GM21360 (cell line): ENCODE measurements at regions not wholly inside any gene's neighbourhood (a gene's known extent, or its start where the extent isn't known, plus 50 kb on each side); places are given as distances from the start of the nearest gene placed in this dataset.
"Not testable (repeated sequence)": the region's sequence is repeated elsewhere in the genome, so short reads cannot be mapped to it uniquely, and the experiment has no call there.

Experiments used
- ATAC-seq: cut with Tn5 transposase; IDR thresholded peaks from one replicate; pipeline ENCODE4 v1.9.1; 2021; ENCODE audit warnings: mild to moderate bottlenecking, moderate library complexity; ENCODE audit not compliant: unreplicated experiment

DNA sequence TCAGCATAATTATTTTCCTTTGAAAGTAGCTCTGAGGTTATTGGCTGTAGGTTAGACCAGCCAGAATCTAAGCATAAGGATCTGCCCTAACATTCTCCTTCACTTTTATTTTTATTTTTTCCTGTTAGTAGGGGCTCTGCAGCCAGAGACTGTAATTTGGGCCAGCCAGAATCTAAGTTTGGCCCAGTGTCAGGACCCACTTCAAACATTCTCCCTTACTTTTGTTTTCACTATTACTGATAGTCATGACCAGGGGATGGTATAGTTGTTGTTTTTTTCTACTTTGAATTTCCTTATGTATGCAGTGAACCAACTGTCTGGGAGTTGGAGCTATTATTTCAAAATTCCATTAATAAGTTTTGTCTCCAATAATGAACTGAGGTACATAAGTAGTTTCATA lies 121.0 kb upstream of the MBNL1 start:
- ATAC-seq = no peak

DNA sequence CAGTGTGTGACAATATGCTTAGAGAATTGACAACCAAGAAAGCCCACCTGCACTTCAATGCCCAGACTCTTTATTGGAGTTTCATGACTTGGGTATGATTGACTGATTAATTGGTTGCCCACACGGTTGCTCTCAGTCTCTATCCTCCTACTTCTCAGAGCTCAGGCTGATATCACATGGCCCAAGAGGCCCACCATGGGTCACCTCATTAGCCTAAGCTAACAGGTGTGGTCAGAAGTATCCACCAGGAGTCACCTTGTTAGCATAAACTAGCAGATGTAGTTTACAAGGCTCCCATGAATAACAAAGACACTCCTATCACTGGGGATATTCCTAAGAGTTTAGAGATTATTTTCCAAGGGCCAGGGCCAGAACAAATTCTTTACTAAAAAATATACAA lies 120.2 kb upstream of the MBNL1 start:
- ATAC-seq = no peak

DNA sequence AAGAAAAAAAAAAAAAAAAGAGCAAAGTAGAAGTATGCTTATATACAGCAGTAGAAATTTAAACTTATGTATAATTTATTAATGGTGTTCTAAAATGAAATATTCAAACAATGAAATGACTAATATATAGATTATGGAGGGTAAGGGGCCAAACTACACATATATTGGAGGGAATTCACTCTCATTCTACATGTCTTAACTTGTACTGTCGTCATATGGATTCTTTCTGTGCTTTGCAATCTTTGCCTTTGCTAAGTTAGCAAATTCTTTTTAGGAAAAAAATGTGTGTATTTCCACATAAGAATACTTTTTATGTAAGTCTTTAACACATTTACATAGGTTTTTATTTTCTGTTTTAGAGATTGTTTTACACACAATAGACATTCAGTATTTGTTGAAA lies 118.9 kb upstream of the MBNL1 start:
- ATAC-seq = no peak

DNA sequence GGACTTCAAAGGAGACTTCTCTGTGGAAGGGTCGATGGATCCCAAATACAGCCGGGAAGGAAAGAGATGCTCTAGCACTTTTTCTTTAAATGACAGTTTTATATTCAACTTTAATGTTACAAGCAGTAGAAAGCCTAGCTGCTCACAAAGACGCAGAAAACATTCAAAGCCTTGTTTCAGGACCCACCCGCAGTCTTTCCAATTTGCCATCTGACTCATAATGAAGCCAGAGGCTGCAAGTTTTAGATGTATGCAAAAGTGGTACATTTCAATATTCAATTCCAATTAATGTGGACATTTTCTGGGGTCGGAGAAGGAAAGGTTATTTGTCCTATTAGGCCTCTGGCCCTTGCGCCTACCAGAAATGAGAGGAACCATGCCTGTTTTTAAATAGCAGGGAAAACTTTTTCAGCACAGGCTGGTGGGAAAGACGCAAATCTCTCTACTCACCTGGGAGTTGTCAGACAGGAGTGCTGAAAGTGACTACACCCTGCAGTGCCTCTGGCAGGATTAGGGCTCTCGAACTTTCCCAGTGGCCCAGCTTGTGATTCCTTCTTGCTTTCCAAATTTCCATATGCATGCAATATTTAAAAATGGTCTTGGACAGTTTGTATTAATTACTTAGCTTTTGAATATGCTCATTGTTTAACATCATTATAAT lies 117.4 kb upstream of the MBNL1 start:
- no peak for ATAC-seq

DNA sequence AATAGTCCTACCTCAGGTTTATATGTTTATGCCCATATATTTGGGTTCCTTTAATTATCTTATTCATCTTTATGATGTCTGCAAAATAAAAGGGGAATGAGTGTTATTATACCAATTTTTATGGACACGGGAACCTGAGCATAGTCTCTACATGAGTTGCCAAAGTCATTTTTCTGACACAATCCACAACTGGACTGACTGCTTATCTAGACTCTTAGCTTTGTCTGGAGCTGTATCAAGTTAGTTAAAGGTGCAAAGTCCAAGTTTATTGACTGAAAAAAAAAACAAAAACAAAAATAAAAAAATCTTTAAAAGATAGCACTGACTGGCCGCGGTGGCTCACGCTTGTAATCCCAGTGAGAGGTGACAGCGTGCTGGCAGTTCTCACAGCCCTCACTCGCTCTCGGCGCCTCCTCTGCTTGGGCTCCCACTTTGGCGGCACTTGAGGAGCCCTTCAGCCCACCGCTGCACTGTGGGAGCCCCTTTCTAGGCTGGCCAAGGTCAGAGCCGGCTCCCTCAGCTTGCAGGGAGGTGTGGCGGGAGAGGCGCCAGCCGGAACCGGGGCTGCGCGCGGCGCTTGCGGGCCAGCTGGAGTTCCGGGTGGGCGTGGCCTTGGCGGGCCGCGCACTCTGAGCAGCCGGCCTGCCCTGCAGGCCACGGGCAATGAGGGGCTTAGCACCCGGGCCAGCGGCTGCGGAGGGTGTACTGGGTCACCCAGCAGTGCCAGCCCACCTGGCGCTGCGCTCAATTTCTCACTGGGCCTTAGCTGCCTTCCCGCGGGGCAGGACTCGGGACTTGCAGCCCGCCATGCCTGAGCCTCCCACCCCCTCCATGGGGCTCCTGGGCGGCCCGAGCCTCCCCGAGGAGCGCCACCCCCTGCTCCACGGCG lies 116.6 kb upstream of the MBNL1 start:
- ATAC-seq = not testable (repeated sequence)

DNA sequence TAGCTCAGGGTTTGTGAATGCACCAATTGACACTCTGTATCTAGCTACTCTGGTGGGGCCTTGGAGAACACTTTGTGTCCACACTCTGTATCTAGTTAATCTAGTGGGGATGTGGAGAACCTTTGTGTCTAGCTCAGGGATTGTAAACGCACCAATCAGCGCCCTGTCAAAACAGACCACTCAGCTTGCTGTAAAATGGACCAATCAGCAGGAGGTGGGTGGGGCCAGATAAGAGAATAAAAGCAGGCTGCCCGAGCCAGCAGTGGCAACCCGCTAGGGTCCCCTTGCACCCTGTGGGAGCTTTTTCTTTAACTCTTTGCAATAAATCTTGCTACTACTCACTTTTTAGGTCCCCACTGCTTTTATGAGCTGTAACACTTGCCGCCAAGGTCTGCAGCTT lies 115.6 kb upstream of the MBNL1 start:
- ATAC-seq = not testable (repeated sequence)

DNA sequence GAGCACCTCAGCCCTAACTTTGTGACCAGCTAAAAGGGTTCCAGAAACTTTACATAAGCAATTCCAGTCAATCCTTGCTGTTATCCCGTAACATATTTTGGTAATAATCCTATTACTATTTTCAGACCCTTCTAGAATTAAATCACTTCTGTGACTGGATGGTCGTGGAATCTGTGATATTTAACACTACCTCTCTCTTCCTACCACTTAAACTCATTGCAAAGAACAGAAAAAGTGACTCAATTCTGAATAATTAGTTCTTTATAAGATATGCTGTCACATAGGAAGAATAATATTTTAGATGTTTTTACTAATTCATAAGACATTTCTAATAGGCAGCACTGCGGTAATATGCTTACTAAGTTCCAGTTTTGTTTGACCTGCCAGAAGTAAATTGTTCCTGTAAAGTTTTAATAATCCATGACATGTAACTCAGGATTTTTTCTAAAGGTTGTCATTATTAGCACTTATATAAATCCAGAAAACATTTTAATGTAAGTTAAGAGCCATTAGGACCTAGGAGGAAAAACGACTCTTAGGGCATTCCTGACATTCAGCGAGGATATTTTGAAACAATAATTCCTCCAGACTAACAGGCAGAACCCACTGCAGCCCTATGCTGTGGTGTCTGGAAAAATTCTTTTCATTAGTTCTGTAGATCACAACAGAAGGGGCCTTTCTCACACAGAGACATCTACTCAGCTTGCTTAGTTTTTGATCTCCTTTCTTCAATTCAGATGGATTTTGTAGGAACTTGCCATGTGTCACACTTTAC lies 113.3 kb upstream of the MBNL1 start:
- no peak for ATAC-seq

DNA sequence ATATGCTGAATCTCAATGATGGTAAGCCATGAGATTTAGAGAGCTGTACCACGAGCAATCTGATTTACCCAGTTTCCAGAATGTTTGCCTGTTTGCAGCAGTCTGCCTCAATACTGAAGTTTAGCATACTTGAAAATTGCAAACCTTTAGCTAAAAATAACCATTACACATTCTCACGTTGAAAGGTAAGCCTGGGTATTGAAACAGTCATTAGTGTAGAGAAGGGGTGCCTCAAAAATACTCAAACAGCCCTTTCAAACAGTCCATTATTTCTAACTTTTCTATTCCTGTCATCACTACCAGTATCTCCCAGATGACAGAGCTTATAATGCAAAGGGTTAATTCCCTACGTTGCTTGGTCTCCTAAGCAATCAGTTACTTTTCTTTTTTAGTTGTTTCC lies 111.8 kb upstream of the MBNL1 start:
- ATAC-seq = no peak

DNA sequence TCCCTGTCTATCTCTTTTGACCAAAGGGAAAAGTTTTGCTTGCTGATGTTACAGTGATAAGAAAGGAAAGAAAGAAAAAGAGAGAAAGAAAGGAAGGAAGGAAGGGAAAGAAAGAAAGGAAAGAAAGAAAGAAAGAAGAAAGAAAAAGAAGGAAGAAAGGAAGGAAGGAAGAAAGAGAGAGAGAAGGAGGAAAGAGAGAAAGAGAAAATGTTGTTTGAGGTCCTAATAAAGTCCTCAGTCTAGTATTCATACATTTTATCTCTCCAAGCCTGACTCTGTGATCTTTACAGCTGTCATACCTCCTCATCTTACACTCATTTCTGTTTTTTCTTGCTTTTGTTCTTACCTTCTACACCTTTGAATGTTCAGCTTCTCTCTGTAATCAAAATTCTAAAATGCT lies 111.4 kb upstream of the MBNL1 start:
- no peak for ATAC-seq

DNA sequence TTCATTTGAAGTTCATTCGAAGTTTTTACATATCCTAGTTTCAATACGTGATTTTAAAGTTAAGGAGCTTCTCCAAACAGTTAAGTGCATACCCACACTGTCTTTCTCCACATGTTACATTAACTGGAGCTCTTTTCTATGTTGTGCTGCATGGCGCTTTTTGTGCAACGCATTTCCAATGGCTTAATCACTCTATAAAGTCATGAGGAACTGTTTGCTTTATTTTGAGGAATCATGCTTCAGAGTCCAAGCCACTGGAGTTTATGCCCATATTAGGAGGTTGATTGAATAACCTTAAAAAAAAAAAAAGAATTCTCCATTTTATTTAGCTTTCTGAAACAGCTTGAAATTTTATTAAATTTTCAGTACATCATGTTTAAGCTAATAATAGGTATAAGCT lies 109.4 kb upstream of the MBNL1 start:
- no peak for ATAC-seq

DNA sequence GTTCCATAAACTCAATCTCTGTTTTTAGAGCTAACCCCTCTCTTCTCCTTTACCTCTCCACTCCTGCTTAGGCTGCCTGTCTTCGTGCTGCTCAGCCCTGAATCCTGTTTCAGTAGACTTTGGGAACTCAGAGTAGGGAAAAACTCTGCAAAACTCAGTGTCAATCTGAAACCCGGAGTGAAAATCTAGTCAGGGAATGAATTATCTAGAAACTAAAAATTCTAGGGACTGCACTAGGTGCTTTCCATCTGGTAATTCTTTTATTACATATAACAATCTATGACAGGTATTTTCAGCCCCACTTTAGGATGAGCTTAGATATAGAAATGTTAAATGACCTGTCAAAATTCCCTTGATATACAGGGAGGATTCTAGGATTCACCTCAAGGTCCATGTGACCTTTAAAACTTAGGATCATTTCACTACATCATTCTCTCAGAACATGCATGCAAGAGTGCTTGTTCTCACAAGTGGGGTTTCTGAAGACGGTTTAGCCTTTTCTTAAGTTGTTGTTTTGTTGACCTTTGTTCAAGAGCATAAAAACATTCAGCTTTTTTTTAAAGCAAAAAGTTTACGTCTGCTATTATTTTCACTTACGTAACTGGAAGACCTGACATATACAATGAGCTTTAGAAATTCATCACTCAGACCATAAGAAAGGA lies 108.2 kb upstream of the MBNL1 start:
- ATAC-seq = no peak

DNA sequence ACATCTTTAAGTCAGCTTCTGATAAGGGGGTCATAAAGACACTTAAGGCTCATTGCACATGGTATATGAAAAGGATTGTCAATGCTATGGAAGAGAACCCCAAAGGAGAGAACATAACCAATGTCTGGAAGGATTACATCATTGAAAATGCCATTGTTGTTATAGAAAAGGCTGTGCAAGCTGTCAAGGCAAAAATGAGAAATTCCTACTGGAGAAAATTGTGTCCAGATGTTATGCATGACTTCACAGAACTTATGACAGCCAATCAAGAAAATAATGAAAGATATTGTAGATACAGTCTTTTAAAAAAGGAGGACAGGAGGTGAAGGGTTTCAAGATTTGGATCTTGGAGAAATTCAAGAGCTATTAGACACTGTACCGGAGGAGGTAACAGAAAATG lies 96.3 kb upstream of the MBNL1 start:
- no peak for ATAC-seq

DNA sequence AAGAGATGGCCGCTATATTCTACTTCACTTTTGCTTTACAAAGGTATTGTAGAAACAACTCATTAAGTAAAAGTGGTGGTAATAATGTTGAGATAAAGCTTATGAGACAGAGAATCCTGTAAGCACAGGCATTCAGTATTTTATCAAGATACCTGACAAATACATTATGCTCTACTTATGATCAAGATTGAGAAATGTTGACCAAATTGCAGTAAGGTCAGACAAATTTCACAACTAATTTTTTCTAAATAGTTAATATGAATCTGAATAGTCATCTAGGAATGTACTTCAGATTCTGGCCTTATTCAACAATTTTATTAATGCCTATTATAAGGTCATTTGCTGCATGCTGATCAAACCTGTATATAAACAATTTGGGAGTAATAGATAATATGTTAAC lies 95.1 kb upstream of the MBNL1 start:
- ATAC-seq = no peak

DNA sequence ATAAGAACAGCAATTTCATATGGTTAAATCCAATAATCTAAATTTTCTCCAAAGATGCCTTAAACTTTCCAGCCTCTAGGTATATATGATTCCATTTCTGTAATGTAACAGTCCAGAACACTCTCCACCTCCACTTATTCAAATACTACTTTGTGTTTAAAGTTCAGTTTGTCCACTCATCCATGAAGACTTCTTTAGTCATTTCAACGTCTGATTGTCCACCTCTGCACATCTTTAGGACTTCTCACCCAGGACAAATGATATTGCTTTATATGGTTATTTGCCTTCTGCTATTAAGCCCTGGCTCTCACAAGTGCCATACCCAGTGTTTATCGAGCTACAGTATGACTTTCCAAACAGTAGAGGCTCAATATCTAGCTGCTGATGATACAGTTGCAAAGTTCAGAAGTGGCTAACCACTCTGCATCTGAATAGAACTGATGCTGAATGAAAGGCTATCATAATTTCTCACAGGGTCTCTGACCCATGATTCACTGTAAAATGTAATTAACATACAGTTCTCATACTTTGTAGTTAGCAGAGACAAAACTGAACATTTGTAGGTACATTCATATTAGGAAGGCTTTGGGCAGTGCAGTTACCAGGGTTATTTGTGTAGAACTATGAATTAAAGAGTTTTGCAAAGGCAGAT lies 93.7 kb upstream of the MBNL1 start:
- ATAC-seq = no peak

DNA sequence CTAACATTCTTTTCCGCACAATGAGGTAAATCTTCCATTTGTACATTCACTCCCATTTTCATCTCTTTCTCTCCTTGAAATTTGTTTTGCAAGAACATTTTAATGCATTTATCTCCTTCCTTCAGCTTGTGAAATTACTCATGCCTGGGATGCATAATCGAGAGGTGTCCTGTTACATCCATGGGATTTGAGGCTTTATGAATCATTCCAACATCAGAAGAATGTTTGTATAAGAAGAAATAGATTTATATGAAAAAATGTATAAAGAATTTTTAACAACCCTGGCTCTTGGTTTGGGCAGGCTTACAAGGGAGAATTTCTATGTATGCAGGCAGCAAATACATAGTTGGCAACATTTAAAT lies 93.2 kb upstream of the MBNL1 start:
- no peak for ATAC-seq

DNA sequence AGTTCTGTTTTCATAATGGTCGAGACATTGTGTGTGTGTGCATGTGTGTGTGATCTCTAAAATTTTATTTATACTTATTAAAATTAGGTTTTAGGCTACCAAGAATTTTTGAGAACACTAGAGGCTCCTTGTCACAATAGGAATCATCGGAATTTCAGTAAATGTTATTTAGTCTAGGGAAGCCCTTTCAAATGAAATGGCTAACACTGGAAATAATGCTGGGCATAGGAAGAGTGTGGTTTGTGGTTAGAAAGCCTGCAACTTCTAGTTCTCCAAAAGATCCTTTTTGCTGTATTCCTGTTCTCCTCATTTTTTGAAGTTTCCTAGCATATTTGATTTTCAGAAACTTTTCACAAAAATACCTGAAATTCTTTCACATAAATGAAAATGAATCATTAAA lies 92.5 kb upstream of the MBNL1 start:
- no peak for ATAC-seq

DNA sequence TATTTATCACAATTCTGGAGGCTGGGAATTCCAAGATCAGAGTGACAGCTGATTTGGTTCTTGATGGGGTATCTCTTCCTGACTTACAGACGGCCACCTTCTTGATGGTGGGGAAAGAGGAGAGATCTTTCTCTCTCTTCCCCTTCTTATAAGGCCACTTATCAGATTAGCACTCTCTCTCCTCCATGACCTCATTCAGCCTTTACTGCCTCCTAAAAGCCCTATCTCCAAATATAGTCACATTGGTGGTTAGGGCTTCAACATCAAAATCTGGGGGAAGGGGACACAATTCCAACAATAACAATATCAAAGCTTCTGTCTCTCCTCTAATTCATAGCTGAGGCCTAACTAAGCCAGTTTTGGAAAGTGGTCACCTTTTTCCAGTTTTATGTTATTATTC lies 91.7 kb upstream of the MBNL1 start:
- ATAC-seq = no peak

DNA sequence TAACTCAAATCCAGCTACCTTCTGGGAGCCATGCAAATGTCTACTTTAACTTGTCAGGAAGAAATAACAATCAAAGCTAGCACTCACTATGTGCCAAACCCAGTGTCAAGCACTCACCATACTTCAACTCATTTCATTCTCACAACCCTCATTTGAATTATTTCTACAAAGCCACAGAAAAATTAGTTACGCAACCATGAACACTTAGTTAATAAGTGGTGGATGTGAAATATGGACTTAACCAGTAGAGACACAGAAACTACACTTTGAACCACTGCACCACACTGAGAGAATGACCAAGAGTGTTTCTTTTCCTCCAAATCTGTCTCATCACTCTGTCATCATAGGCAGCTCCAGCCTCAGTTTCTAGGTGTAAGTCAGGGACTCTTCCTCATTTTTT lies 91.0 kb upstream of the MBNL1 start:
- no peak for ATAC-seq

DNA sequence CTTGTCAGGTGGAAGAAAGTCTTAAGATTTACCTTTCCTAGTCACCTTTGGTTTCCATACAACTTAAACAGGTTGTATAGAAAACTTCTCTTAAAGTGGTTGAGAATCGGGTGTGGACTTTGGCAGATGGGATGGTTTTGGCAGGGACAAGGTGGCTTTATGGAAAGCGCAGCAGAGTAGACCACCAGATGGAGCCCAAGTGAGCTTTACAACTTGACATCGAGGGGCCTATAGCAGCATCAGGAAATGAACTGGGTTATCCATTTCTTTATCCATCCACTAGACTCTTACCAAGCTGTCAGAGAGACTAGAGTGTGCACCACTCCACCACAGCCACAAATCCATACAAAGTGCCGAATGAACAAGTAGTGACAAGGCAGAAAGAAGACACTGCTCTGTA lies 85.3 kb upstream of the MBNL1 start:
- no peak for ATAC-seq

DNA sequence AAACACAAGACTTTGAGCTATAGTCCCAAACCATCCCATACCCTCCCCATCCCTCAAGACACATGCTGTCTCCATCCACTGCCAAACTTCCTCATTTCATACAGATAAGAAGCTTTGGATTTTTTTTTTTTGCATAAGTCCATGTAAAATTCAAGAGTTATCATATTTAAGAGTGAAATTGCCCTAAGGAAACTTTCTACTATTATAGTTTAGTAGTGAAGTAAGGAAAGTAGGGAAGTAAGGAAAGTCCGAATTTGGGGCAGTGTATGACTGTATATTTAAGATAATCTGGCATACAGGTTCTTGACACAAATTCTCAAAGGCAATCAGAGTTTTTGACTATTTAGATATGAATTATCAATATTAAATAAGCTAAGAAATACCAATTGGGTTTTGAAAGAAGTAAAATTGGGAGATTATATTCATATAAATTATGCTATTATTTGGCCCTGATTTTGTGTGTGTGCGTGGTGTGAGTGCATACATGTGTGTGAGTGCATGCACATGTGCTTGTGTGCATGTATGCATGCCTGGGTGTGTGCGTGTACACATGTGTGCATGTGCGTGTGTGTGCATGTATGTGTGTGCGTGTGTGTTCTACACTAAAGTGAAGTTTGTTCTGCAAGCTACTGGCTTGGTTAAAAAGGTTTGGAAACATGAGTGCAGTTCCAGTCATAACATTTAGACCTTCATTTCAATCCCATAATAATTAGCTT lies 83.6 kb upstream of the MBNL1 start:
- ATAC-seq = no peak
